ENCODE measurements at regions not wholly inside any gene's neighbourhood (a gene's known extent, or its start where the extent isn't known, plus 50 kb on each side); places are given as distances from the start of the nearest gene placed in this dataset.
"Not testable (repeated sequence)": the region's sequence is repeated elsewhere in the genome, so short reads cannot be mapped to it uniquely, and the experiment has no call there.

DNA sequence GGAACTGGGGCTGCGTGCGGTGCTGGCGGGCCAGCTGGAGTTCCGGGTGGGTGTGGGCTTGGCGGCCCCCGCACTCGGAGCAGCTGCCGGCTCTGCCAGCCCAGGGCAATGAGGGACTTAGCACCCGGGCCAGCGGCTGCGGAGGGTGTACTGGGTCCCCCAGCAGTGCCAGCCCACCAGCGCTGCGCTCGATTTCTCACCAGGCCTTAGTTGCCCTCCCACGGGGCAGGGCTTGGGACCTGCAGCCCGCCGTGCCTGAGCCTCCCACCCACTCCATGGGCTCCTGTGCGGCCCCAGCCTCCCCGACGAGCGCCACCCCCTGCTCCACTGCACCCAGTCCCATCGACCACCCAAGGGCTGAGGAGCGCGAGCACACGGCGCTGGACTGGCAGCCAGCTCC is 126.0 kb upstream of the SPATA12 start:
- TF ChIP-seq CTCF (conservative IDR thresholded peaks at IDR 0.05); EZH2 (IDR thresholded peaks at IDR 0.05; ENCODE audit: low read depth): not testable (repeated sequence)
